ENCODE measurements at regions not wholly inside any gene's neighbourhood (a gene's known extent, or its start where the extent isn't known, plus 50 kb on each side); places are given as distances from the start of the nearest gene placed in this dataset.

- no peak for DNase-seq (ENCODE audit: low read depth in 2 of 2)
Measured at GRCh38 chr4:24164797-24165196, 274.9 kb upstream of the PPARGC1A start.

- DNase-seq (ENCODE audit: low read depth in 2 of 2), result no peak
Measured at GRCh38 chr4:24164054-24164693, 274.3 kb upstream of the PPARGC1A start.

- DNase-seq (ENCODE audit: low read depth in 2 of 2), result no peak
Measured at GRCh38 chr4:24163314-24163713, 273.5 kb upstream of the PPARGC1A start.

DNA sequence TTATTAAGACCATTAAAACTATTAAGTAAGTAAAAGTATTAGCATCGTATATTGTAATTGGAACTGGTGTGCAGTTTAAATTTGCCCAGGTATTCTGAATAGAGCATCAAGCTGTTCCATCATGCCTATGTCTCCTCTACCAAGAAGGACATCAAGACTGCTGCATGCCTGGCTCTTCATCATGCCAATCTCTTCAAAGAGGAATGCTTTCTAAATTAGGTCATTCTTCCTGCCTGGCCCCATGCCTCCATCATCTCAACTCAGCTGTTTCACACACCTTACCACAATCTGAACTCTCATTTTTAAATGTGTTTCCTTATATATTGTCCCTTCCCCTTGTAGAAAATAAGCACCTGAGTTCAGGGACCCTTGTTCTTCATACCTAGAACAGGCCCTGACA, 270.5 kb upstream of the PPARGC1A start:
- no peak for DNase-seq (ENCODE audit: low read depth in 2 of 2)

DNA sequence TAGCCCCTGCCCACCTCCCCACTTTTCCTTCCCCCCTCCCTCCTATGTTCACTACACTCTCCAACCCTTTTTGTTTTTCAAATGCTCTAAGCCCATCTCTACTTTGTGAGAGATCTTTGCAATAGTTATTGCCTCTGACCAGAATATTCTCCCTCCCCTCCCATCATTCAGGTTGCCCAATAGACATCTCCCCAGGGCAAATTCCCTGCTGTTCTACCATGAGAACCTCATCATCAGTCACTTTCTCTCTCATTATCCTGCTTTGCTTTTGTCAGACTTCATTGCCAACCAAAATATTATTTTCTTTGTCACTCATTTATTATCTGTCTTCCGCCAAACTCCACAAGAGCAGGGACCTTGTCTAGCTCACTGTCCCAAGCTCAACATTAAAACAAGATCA, 268.2 kb upstream of the PPARGC1A start:
- no peak for DNase-seq (ENCODE audit: low read depth in 2 of 2)

- DNase-seq (ENCODE audit: low read depth in 2 of 2), result no peak
Measured at GRCh38 chr4:24150034-24150433, 260.2 kb upstream of the PPARGC1A start.

- no peak for DNase-seq (ENCODE audit: low read depth in 2 of 2)
Measured at GRCh38 chr4:24146127-24146526, 256.3 kb upstream of the PPARGC1A start.

GRCh38 chr4:24145591-24145990, 255.7 kb upstream of the PPARGC1A start:
- no peak for DNase-seq (ENCODE audit: low read depth in 2 of 2)

GRCh38 chr4:24144381-24144780, 254.5 kb upstream of the PPARGC1A start:
- DNase-seq (ENCODE audit: low read depth in 2 of 2), result no peak

GRCh38 chr4:24143741-24144140, 253.9 kb upstream of the PPARGC1A start:
- no peak for DNase-seq (ENCODE audit: low read depth in 2 of 2)

GRCh38 chr4:24141836-24142235, 252.0 kb upstream of the PPARGC1A start:
- no peak for DNase-seq (ENCODE audit: low read depth in 2 of 2)

- DNase-seq (ENCODE audit: low read depth in 2 of 2), result no peak
Measured at GRCh38 chr4:24140892-24141291, 251.0 kb upstream of the PPARGC1A start.

- no peak for DNase-seq (ENCODE audit: low read depth in 2 of 2)
Measured at GRCh38 chr4:24137671-24138601, 248.1 kb upstream of the PPARGC1A start.

DNA sequence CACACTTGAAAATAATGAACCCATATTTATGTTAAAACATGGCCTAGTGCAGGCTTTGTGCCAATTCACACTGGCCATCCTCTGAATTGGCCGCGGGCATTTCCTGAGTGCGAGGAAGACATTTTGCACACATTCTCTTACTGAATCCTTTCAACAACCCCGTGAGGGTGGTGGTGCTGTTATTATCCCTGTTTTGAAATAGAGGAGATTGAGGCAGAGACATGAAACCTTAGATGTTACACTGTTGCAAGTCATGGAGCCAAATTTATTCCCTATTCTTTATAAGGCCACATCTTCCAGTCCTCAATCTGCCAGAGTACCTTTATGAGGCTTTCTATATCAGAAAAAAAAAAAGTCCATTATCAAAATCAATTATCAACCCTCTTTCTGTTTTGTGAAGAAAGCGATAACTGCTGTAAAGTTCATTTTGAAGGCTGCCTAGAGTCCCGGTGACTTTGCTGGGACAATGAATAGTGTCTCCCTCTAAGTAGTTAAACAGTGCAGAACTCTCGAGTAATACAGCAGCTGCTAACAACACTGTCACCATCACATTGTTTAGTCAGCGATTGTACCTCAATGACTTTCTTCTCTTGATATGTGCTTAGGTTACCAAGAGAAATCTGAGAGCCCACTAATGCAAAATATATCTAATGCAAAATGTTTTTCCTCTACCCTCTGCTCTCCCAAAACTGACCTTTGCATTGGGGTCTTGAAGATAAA, 242.3 kb upstream of the PPARGC1A start:
- no peak for DNase-seq (ENCODE audit: low read depth in 2 of 2)

DNA sequence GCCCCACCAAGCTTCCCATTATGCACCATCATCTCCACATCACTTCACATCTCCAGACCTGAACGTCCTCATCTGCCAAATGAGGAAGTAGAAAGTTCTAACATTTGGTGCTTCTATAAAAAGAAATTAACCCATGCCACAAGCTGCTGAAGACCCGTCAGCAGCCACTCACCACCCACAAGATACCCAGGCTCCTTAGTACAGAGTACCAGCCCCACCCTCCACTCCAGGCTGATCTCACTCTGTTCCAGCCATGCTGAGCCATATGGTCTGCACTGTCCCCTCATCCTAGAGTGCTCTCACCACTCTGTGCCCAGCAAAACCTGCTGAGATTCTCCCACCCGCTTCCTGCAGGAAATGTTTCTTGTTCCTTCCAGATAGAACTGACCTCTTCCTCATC, 240.8 kb upstream of the PPARGC1A start:
- DNase-seq (ENCODE audit: low read depth in 2 of 2), result no peak

DNA sequence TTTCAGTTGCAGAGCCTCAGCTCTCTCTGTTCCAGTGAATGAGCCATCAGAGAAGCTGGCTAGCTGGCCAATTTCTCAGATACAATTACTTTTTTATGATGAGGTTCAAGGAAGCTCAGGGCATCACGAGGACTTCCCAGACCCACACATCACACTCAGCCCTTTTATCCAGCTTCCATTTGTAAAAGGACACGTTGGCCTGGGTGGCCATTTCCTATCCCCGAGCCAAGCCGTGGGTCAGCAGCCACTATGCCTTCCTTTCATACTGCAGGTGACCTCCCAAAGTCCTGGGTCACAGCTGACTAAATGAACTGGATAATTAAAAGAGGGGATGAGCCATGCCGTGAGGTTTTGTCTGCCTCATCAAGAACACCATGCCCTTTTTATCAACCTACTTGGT, 236.9 kb upstream of the PPARGC1A start:
- no peak for DNase-seq (ENCODE audit: low read depth in 2 of 2)

DNA sequence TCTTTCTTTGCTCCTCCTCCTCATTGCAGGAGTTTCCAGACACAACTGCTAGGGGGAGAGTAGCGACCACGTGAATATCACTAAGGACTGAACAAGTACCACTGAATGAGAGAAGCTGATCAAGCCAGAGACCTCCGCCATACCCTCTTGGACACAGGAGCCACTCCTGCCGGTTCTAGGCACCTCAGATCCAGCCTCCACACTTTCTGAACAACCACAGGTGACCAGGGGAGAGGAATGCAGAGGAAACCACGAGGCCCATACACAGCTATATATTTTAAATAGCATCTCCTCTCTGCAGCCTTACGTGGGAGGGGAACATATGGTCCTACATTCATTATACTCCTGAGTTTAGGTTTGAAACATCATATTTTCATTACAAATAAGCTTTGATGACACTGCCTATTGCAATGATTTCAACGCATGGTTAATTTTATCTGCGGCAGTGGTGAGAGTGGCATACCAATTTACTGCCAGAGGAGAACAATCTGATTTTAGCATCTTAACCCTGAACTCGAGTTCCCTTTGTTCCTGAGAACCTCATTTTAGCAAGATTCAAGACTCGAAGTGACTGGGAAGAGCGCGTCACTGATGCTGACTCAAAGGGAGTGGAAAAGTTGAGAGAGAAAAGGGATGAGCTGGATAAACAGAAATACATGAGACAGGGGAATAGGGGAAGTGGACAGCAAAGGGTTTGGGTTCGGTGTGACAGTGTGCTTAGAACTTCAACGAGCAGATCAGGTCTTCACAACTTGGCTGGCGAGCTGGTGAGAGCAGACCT, 231.7 kb upstream of the PPARGC1A start:
- no peak for DNase-seq (ENCODE audit: low read depth in 2 of 2)

GRCh38 chr4:24117975-24118374, 228.1 kb upstream of the PPARGC1A start:
- DNase-seq (ENCODE audit: low read depth in 2 of 2), result no peak

- no peak for DNase-seq (ENCODE audit: low read depth in 2 of 2)
Measured at GRCh38 chr4:24116107-24116506, 226.3 kb upstream of the PPARGC1A start.

DNA sequence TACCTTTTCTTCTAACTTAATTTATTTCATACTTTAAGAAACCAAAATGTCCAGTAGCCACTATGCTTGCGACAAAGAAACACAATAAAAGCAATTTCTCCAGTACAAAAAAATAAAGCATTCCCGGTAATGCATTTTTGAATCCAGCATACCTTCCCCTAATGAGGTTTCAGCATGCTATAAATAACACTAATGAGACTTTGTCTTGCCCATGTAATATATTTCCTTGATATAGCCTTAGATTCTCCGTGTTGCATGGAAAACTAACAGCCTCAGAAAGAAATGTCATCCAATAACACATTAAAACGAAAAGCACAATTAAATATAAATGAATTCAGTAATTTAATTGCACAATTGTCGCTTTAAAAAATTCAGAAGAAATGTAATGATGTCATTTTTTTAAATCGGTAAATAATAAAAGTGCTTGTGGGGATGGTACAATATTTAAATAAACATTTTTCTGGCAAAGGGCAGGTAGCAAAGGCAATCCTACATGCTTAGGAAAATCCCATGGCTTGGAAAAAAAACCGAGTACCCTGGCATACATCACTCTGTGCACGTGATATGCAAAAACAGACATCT, 225.2 kb upstream of the PPARGC1A start:
- no peak for DNase-seq (ENCODE audit: low read depth in 2 of 2)

DNA sequence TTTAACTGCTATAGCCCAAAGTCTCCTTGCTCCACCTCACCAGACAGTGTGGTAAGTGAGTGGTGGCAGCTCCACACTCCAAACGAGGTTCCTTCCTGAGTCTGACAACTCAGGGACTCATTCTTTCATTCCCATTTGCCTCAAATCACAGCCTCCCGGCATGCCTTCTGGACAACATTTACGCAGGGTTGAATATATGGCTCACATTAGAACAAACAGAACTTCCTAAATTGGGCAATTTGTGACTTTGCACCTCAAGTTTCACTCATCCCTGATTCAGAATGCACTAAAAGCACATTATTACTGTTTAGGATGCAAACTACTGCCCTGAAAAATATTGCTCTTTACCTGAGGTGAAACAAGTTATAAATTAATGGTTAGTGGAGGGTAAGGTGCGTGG, 224.6 kb upstream of the PPARGC1A start:
- DNase-seq (ENCODE audit: low read depth in 2 of 2), result no peak
